OCI-LY3 (cell line): ENCODE measurements at regions not wholly inside any gene's neighbourhood (a gene's known extent, or its start where the extent isn't known, plus 50 kb on each side); places are given as distances from the start of the nearest gene placed in this dataset.

Experiments
- H2AFZ ChIP-seq: fragments of 200-600, 300-600 bp; shearing (Covaris generic); 2 replicates; pipeline ENCODE4 v1.6.0; 2014; ENCODE audit warnings: antibody characterized with exemption, low read depth, low read length
- H3K27ac ChIP-seq: fragments of 200-600, 300-600 bp; sonication (generic); 2 replicates; pipeline ENCODE4 v1.5.1; 2014; ENCODE audit warnings: mild to moderate bottlenecking, low read length, moderate library complexity, mixed read lengths
- H3K27me3 ChIP-seq: fragments of 200-600, 300-600 bp; sonication (generic); 2 replicates; pipeline ENCODE4 v1.6.1; 2014; ENCODE audit warnings: low read depth, low read length, mixed read lengths
- H3K36me3 ChIP-seq: fragments of 200-600, 300-600 bp; sonication (generic); replicated peaks from 2 replicates; pipeline ENCODE3; 2014; ENCODE audit warnings: low read depth, low read length, mixed read lengths
- H3K4me1 ChIP-seq: fragments of 300-600, 200-600 bp; sonication (generic); 2 replicates; pipeline ENCODE4 v1.6.1; 2014; ENCODE audit warnings: low read length, mixed read lengths
- H3K4me2 ChIP-seq: fragments of 200-600, 300-600 bp; sonication (generic); 2 replicates; pipeline ENCODE4 v1.6.1; 2014; ENCODE audit warnings: low read length, mixed read lengths
- H3K4me3 ChIP-seq: fragments of 300-600, 200-600 bp; sonication (generic); 2 replicates; pipeline ENCODE4 v1.5.1; 2014; ENCODE audit warnings: antibody characterized with exemption, mild to moderate bottlenecking, low read length, moderate library complexity
- H3K79me2 ChIP-seq: fragments of 300-600, 200-600 bp; shearing (Covaris generic); 2 replicates; pipeline ENCODE4 v1.6.1; 2014; ENCODE audit warnings: mild to moderate bottlenecking, low read length, mixed read lengths
- H3K9ac ChIP-seq: fragments of 300-600, 200-600 bp; shearing (Covaris generic); 2 replicates; pipeline ENCODE4 v1.6.0; 2014; ENCODE audit warnings: mild to moderate bottlenecking, low read length, moderate library complexity
- H3K9me3 ChIP-seq: fragments of 200-600, 300-600 bp; shearing (Covaris generic); 2 replicates; pipeline ENCODE4 v1.6.1; 2014; ENCODE audit warnings: low read length, mixed read lengths; ENCODE audit not compliant: insufficient read depth
- H4K20me1 ChIP-seq: fragments of 200-600, 300-600 bp; sonication (generic); 2 replicates; pipeline ENCODE4 v1.6.1; 2016; ENCODE audit warnings: low read length, mixed read lengths; ENCODE audit not compliant: insufficient read depth
- CTCF ChIP-seq: fragments of 200-600, 300-600 bp; sonication (generic); IDR thresholded peaks from 2 replicates; pipeline ENCODE4 v1.5.1; 2014; ENCODE audit warnings: antibody characterized with exemption, low read length, low read depth
- EZH2phosphoT487 ChIP-seq: fragments of 200-600 bp; shearing (Covaris generic); IDR thresholded peaks from 2 replicates; pipeline ENCODE4 v1.6.1; 2018; ENCODE audit warnings: antibody characterized with exemption, mixed run types, low read depth

GRCh38 chr4:187840814-187841213 is 154.8 kb upstream of the ZFP42 start:
- Histone ChIP-seq H2AFZ (no peak overlapping the region), H3K27me3 (no peaks in the 10 kb centered on the region), H3K4me2 (no peak overlapping the region), H3K9ac (no peak overlapping the region), H4K20me1 (no peaks in the 10 kb centered on the region), H3K9me3 (no peaks in the 10 kb centered on the region), H3K27ac (no peak overlapping the region), H3K79me2 (no peaks in the 10 kb centered on the region), H3K4me3 (no peak overlapping the region), H3K36me3 (no peaks in the 10 kb centered on the region), H3K4me1 (no peaks in the 10 kb centered on the region)
- TF ChIP-seq CTCF, result no peak
- no peak for TF ChIP-seq EZH2phosphoT487

- Histone ChIP-seq H3K36me3 (no peaks in the 10 kb centered on the region), H3K27ac (no peak overlapping the region), H3K4me1 (no peaks in the 10 kb centered on the region), H3K27me3 (no peaks in the 10 kb centered on the region), H3K79me2 (no peaks in the 10 kb centered on the region), H2AFZ (no peak overlapping the region), H3K4me3 (no peak overlapping the region), H4K20me1 (no peaks in the 10 kb centered on the region), H3K9ac (no peak overlapping the region), H3K9me3 (no peaks in the 10 kb centered on the region), H3K4me2 (no peak overlapping the region)
- TF ChIP-seq EZH2phosphoT487, result no peak
- TF ChIP-seq CTCF, result no peak
These were observed 145.9 kb upstream of the ZFP42 start for GRCh38 chr4:187849556-187850225.

GRCh38 chr4:187865914-187866313 is 129.7 kb upstream of the ZFP42 start:
- Histone ChIP-seq H4K20me1 (no peaks in the 10 kb centered on the region), H3K79me2 (no peaks in the 10 kb centered on the region), H3K27me3 (no peaks in the 10 kb centered on the region), H3K9ac (no peak overlapping the region), H3K36me3 (no peaks in the 10 kb centered on the region), H2AFZ (no peak overlapping the region), H3K4me2 (no peak overlapping the region), H3K27ac (no peak overlapping the region), H3K4me1 (no peaks in the 10 kb centered on the region), H3K9me3 (no peaks in the 10 kb centered on the region), H3K4me3 (no peak overlapping the region)
- TF ChIP-seq CTCF (no peak), EZH2phosphoT487 (no peak)

GRCh38 chr4:187883049-187883448 is 112.5 kb upstream of the ZFP42 start:
- Histone ChIP-seq H3K4me1 (no peaks in the 10 kb centered on the region), H2AFZ (no peak overlapping the region), H3K36me3 (no peaks in the 10 kb centered on the region), H3K27me3 (no peaks in the 10 kb centered on the region), H3K4me3 (no peak overlapping the region), H3K79me2 (no peaks in the 10 kb centered on the region), H3K27ac (no peak overlapping the region), H3K9ac (no peak overlapping the region), H3K9me3 (no peaks in the 10 kb centered on the region), H3K4me2 (no peak overlapping the region), H4K20me1 (no peaks in the 10 kb centered on the region)
- TF ChIP-seq CTCF, result no peak
- no peak for TF ChIP-seq EZH2phosphoT487
